H9 (cell line): ENCODE measurements at regions not wholly inside any gene's neighbourhood (a gene's known extent, or its start where the extent isn't known, plus 50 kb on each side); places are given as distances from the start of the nearest gene placed in this dataset.
A peak's percentile ranks its signal among the peaks of the same experiment; 100 is the strongest.

Experiments used
- DNase-seq: peaks from one replicate; pipeline ENCODE4 v3.0.0-alpha.2; 2017
- H2AFZ ChIP-seq: one replicate; pipeline ENCODE4 v1.6.1; 2013; ENCODE audit warnings: mild to moderate bottlenecking, low read length, control low read depth, moderate library complexity
- H2AK5ac ChIP-seq: 2 replicates; pipeline ENCODE4 v1.6.1; 2013; ENCODE audit warnings: low read length, control low read depth, mixed read lengths; ENCODE audit not compliant: insufficient read length
- H2BK120ac ChIP-seq: one replicate; pipeline ENCODE4 v1.6.1; 2013; ENCODE audit warnings: low read depth, mild to moderate bottlenecking, low read length, control low read depth, inconsistent platforms; ENCODE audit not compliant: poor library complexity, severe bottlenecking
- H2BK12ac ChIP-seq: 2 replicates; pipeline ENCODE4 v1.6.1; 2013; ENCODE audit warnings: low read length, control low read depth, mixed read lengths, low read depth; ENCODE audit not compliant: insufficient read length
- H2BK15ac ChIP-seq: 2 replicates; pipeline ENCODE4 v1.6.1; 2013; ENCODE audit warnings: low read depth, low read length, control low read depth
- H2BK20ac ChIP-seq: one replicate; pipeline ENCODE4 v1.6.1; 2013; ENCODE audit warnings: low read depth, mild to moderate bottlenecking, low read length, control low read depth, inconsistent platforms; ENCODE audit not compliant: poor library complexity, severe bottlenecking
- H2BK5ac ChIP-seq: 2 replicates; pipeline ENCODE4 v1.6.1; 2013; ENCODE audit warnings: low read length, control low read depth, mixed read lengths; ENCODE audit not compliant: insufficient read length
- H3K14ac ChIP-seq: 2 replicates; pipeline ENCODE4 v1.6.1; 2013; ENCODE audit warnings: low read length, control low read depth; ENCODE audit not compliant: insufficient read depth
- H3K18ac ChIP-seq: 2 replicates; pipeline ENCODE4 v1.6.1; 2013; ENCODE audit warnings: low read depth, mild to moderate bottlenecking, mixed read lengths, low read length, control low read depth; ENCODE audit not compliant: insufficient read length
- H3K23ac ChIP-seq: 2 replicates; pipeline ENCODE4 v1.6.1; 2013; ENCODE audit warnings: low read length, control low read depth, mixed read lengths, low read depth; ENCODE audit not compliant: insufficient read length
- H3K23me2 ChIP-seq: 2 replicates; pipeline ENCODE4 v1.6.1; 2013; ENCODE audit warnings: low read depth, mild to moderate bottlenecking, mixed read lengths, low read length, control low read depth; ENCODE audit not compliant: insufficient read length, poor library complexity, severe bottlenecking
- H3K27ac ChIP-seq: 2 replicates; pipeline ENCODE4 v1.5.1; 2013; ENCODE audit warnings: low read length, control low read depth, mixed read lengths, low read depth; ENCODE audit not compliant: insufficient read length
- H3K27me3 ChIP-seq: 2 replicates; pipeline ENCODE4 v1.6.1; 2013; ENCODE audit warnings: low read length, control low read depth, inconsistent platforms; ENCODE audit not compliant: insufficient read depth
- H3K4ac ChIP-seq: 2 replicates; pipeline ENCODE4 v1.6.1; 2013; ENCODE audit warnings: low read depth, mild to moderate bottlenecking, control low read depth, inconsistent platforms, low read length, moderate library complexity
- H3K4me1 ChIP-seq: 2 replicates; pipeline ENCODE4 v1.6.1; 2013; ENCODE audit warnings: low read length, control low read depth, inconsistent platforms; ENCODE audit not compliant: insufficient read depth
- H3K4me2 ChIP-seq: 2 replicates; pipeline ENCODE4 v1.6.1; 2013; ENCODE audit warnings: low read length, control low read depth, mixed read lengths; ENCODE audit not compliant: insufficient read length, insufficient read depth
- H3K56ac ChIP-seq: 2 replicates; pipeline ENCODE4 v1.6.1; 2013; ENCODE audit warnings: low read depth, mild to moderate bottlenecking, mixed read lengths, low read length, control low read depth; ENCODE audit not compliant: insufficient read length
- H3K79me1 ChIP-seq: 2 replicates; pipeline ENCODE4 v1.6.1; 2013; ENCODE audit warnings: low read depth, mild to moderate bottlenecking, moderate library complexity, low read length, control low read depth, inconsistent platforms; ENCODE audit not compliant: insufficient read depth, poor library complexity, severe bottlenecking
- H3K79me2 ChIP-seq: 2 replicates; pipeline ENCODE4 v1.6.1; 2013; ENCODE audit warnings: low read length, control low read depth, inconsistent platforms; ENCODE audit not compliant: insufficient read depth
- H3K9ac ChIP-seq: 2 replicates; pipeline ENCODE4 v1.6.1; 2013; ENCODE audit warnings: low read length, control low read depth, mixed read lengths; ENCODE audit not compliant: insufficient read length; ENCODE audit errors: extremely low read depth
- H3K9me3 ChIP-seq: one replicate; pipeline ENCODE4 v1.6.1; 2013; ENCODE audit warnings: low read depth, low read length, inconsistent platforms; ENCODE audit not compliant: control insufficient read depth
- H3T11ph ChIP-seq: one replicate; pipeline ENCODE4 v1.6.1; 2013; ENCODE audit warnings: mild to moderate bottlenecking, low read length, control low read depth, inconsistent platforms
- H4K20me1 ChIP-seq: one replicate; pipeline ENCODE4 v1.6.1; 2013; ENCODE audit not compliant: control insufficient read depth, insufficient read length, insufficient read depth
- H4K5ac ChIP-seq: 2 replicates; pipeline ENCODE4 v1.6.1; 2013; ENCODE audit warnings: low read depth, mild to moderate bottlenecking, mixed read lengths, low read length, control low read depth; ENCODE audit not compliant: insufficient read length
- H4K8ac ChIP-seq: replicated peaks from 2 replicates; pipeline ENCODE4 v1.6.1; 2013; ENCODE audit warnings: low read length, control low read depth, mixed read lengths, low read depth; ENCODE audit not compliant: insufficient read length
- H4K91ac ChIP-seq: 2 replicates; pipeline ENCODE4 v1.6.1; 2013; ENCODE audit warnings: low read depth, mild to moderate bottlenecking, moderate library complexity, mixed read lengths, low read length, control low read depth; ENCODE audit not compliant: insufficient read length
- H3K27ac Mint-ChIP-seq, 3 experiments: 2 replicates in 2 of 3; 3 replicates in 1 of 3; pipeline ENCODE4 v1.8.0; 2020 to 2021; ENCODE audit warnings: mixed read lengths in 3 of 3, mild to moderate bottlenecking in 1 of 3, moderate library complexity in 1 of 3
- H3K27me3 Mint-ChIP-seq: 2 replicates; pipeline ENCODE4 v1.8.0; 2021; ENCODE audit warnings: low read depth, mild to moderate bottlenecking, moderate library complexity, mixed read lengths
- H3K36me3 Mint-ChIP-seq, 3 experiments: 2 replicates in 2 of 3; 3 replicates in 1 of 3; pipeline ENCODE4 v1.8.0; 2020 to 2021; ENCODE audit warnings: low read depth in 3 of 3, mixed read lengths in 3 of 3; ENCODE audit not compliant: insufficient read depth in 1 of 3
- H3K4me1 Mint-ChIP-seq, 2 experiments: 2 replicates each; pipeline ENCODE4 v1.8.0; 2020; ENCODE audit warnings: mixed read lengths in 2 of 2
- H3K4me3 Mint-ChIP-seq, 2 experiments: 2 replicates in 1 of 2; 3 replicates in 1 of 2; pipeline ENCODE4 v1.8.0; 2020 to 2021; ENCODE audit warnings: mild to moderate bottlenecking in 2 of 2, mixed read lengths in 2 of 2, moderate library complexity in 1 of 2
- H3K9me3 Mint-ChIP-seq, 2 experiments: 2 replicates in 1 of 2; 3 replicates in 1 of 2; pipeline ENCODE4 v1.8.0; 2020; ENCODE audit warnings: mild to moderate bottlenecking in 2 of 2, mixed read lengths in 2 of 2, moderate library complexity in 1 of 2
- WGBS: extraction: QIAGEN DNeasy Blood & Tissue Kit; methylation state at CpG from one replicate; pipeline ENCODE4 v1.1.7; 2013; ENCODE audit warnings: missing lambda C conversion rate, low lambda C conversion rate, mixed read lengths; ENCODE audit not compliant: insufficient read length; ENCODE audit errors: extremely low coverage; 5-methylcytosine and 5-hydroxymethylcytosine counted together
- TF ChIP-seq, protein P1 (sequence below): fragments of 200-600 bp; sonication (generic); conservative IDR thresholded peaks from 3 replicates; pipeline ENCODE4 v1.8.0; 2021; ENCODE audit warnings: antibody characterized with exemption, mild to moderate bottlenecking

GRCh38 chr10:126749015-126749655, 78.6 kb upstream of the C10orf90 start:
- no peaks in the 10 kb centered on the region for H4K20me1 ChIP-seq
- H3K14ac ChIP-seq, result no peak overlapping the region
- peaks cover 0 to 3% of the 10 kb centered on the region in 2 experiments; a peak in 1 of 4 replicates for H3K4me1 Mint-ChIP-seq
- H3K79me1 ChIP-seq, result no peaks in the 10 kb centered on the region
- H4K8ac ChIP-seq, result no peak overlapping the region
- no peaks in the 10 kb centered on the region; a peak in 1 of 5 replicates for H3K9me3 Mint-ChIP-seq
- H3T11ph ChIP-seq, result no peak overlapping the region
- H3K9ac ChIP-seq, result no peak overlapping the region
- no peak overlapping the region for H2BK12ac ChIP-seq
- no peak overlapping the region for H4K91ac ChIP-seq
- no peaks in the 10 kb centered on the region for H3K27me3 ChIP-seq
- no peak overlapping the region for H2BK5ac ChIP-seq
- TF ChIP-seq, protein P1, sequence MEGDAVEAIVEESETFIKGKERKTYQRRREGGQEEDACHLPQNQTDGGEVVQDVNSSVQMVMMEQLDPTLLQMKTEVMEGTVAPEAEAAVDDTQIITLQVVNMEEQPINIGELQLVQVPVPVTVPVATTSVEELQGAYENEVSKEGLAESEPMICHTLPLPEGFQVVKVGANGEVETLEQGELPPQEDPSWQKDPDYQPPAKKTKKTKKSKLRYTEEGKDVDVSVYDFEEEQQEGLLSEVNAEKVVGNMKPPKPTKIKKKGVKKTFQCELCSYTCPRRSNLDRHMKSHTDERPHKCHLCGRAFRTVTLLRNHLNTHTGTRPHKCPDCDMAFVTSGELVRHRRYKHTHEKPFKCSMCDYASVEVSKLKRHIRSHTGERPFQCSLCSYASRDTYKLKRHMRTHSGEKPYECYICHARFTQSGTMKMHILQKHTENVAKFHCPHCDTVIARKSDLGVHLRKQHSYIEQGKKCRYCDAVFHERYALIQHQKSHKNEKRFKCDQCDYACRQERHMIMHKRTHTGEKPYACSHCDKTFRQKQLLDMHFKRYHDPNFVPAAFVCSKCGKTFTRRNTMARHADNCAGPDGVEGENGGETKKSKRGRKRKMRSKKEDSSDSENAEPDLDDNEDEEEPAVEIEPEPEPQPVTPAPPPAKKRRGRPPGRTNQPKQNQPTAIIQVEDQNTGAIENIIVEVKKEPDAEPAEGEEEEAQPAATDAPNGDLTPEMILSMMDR, result peak; percentile 94
- peak; percentile 85 for DNase-seq
- no peak overlapping the region for H3K56ac ChIP-seq
- no peak overlapping the region for H2BK15ac ChIP-seq
- no peak overlapping the region for H2BK120ac ChIP-seq
- no CpG with 5 or more reads among the region's 5 CpGs for WGBS
- H3K4me3 Mint-ChIP-seq, result no peak overlapping the region
- H3K23ac ChIP-seq, result no peak overlapping the region
- H2AFZ ChIP-seq, result no peak overlapping the region
- H3K18ac ChIP-seq, result no peak overlapping the region
- no peaks in the 10 kb centered on the region for H3K9me3 ChIP-seq
- no peak overlapping the region for H3K27ac ChIP-seq
- no peaks in the 10 kb centered on the region for H3K23me2 ChIP-seq
- no peak overlapping the region for H3K4me2 ChIP-seq
- no peak overlapping the region for H3K27ac Mint-ChIP-seq
- H3K79me2 ChIP-seq, result no peaks in the 10 kb centered on the region
- no peak overlapping the region for H4K5ac ChIP-seq
- no peaks in the 10 kb centered on the region for H3K36me3 Mint-ChIP-seq
- no peak overlapping the region for H2BK20ac ChIP-seq
- no peak overlapping the region for H3K4ac ChIP-seq
- no peaks in the 10 kb centered on the region for H3K4me1 ChIP-seq
- no peak overlapping the region for H2AK5ac ChIP-seq
- H3K27me3 Mint-ChIP-seq, result peaks cover 3% of the 10 kb centered on the region; the same call in 1 of the 2 replicates
